ENCODE measurements at regions not wholly inside any gene's neighbourhood (a gene's known extent, or its start where the extent isn't known, plus 50 kb on each side); places are given as distances from the start of the nearest gene placed in this dataset.

DNA sequence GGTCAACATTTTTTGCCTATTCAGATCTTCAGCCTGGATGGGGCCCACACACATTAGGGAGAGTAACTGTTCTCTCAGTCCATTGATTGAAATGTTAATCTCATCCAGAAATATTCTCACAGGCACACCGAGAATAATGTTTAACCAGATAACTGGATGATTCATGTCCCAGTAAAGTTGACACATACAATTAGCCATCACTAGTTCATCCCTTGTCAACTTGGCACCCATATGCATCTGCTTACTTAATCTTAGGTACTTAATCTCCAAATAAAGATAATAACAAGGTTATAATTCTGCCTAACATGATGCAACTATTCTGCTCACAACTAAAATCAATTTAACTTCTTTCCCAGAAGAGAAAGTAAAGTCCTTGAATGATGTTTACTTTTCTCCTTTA, 502.6 kb downstream of the ADRA2A start:
- CTCF ChIA-PET: no interaction called here

More for the DNA sequence above, 502.6 kb downstream of the ADRA2A start:
- no peak overlapping the region for H3K4me3 ChIP-seq (replicated peaks in 1 of 3; ENCODE audit: insufficient read depth in 1 of 3, low read depth in 1 of 3, low read length in 3 of 3)
- no peaks in the 10 kb centered on the region for H3K36me3 ChIP-seq (ENCODE audit: control insufficient read depth in 2 of 2, extremely low read depth in 1 of 2, insufficient read depth in 2 of 2, low read length in 2 of 2)
- dilution Hi-C loops (cut with MboI; ENCODE audit: extremely low pct_ligation_motif_present, low sequenced_read_pairs): no loop called here
- no peaks in the 10 kb centered on the region for H3K79me2 ChIP-seq (ENCODE audit: control insufficient read depth, insufficient read depth, low read length)
- H3K4me1 ChIP-seq (ENCODE audit: control insufficient read depth, extremely low read depth, insufficient read depth, low read length): no peaks in the 10 kb centered on the region
- no peak overlapping the region for H3K9ac ChIP-seq (replicated peaks; ENCODE audit: extremely low read depth, insufficient read depth, low read length)
- H3K27ac ChIP-seq (ENCODE audit: insufficient read depth, low read depth, low read length): no peak overlapping the region
- DNase-seq (ENCODE audit: low read depth, low spot score) (no peak), FAIRE-seq (no peak)
- TF ChIP-seq POLR2A (IDR thresholded peaks at IDR 0.05; ENCODE audit: low read depth, low read length): no peak
- no peak for TF ChIP-seq POLR2AphosphoS5 (IDR thresholded peaks at IDR 0.05; ENCODE audit: insufficient read depth, low read depth, low read length)
- TF ChIP-seq FOS (IDR thresholded peaks at IDR 0.05; ENCODE audit: borderline replicate concordance, insufficient read depth, low read length): no peak
- no peak for TF ChIP-seq EZH2 (IDR thresholded peaks at IDR 0.05; ENCODE audit: borderline replicate concordance, low read depth, low read length, severe bottlenecking)
- TF ChIP-seq, protein P1, sequence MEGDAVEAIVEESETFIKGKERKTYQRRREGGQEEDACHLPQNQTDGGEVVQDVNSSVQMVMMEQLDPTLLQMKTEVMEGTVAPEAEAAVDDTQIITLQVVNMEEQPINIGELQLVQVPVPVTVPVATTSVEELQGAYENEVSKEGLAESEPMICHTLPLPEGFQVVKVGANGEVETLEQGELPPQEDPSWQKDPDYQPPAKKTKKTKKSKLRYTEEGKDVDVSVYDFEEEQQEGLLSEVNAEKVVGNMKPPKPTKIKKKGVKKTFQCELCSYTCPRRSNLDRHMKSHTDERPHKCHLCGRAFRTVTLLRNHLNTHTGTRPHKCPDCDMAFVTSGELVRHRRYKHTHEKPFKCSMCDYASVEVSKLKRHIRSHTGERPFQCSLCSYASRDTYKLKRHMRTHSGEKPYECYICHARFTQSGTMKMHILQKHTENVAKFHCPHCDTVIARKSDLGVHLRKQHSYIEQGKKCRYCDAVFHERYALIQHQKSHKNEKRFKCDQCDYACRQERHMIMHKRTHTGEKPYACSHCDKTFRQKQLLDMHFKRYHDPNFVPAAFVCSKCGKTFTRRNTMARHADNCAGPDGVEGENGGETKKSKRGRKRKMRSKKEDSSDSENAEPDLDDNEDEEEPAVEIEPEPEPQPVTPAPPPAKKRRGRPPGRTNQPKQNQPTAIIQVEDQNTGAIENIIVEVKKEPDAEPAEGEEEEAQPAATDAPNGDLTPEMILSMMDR (IDR thresholded peaks at IDR 0.05; ENCODE audit: extremely low read depth in 1 of 2, insufficient read depth in 1 of 2, low read depth in 1 of 2, low read length in 2 of 2): no peak
- no peak for TF ChIP-seq MYC (IDR thresholded peaks at IDR 0.05; ENCODE audit: low read depth, low read length)
- TF ChIP-seq GATA2 (IDR thresholded peaks at IDR 0.05; ENCODE audit: insufficient read depth, insufficient read length, low read depth, low read length): no peak
- no peak for TF ChIP-seq JUN (IDR thresholded peaks at IDR 0.05; ENCODE audit: borderline replicate concordance, insufficient read depth, insufficient read length, low read depth)
- TF ChIP-seq, protein P2, sequence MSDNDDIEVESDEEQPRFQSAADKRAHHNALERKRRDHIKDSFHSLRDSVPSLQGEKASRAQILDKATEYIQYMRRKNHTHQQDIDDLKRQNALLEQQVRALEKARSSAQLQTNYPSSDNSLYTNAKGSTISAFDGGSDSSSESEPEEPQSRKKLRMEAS (IDR thresholded peaks at IDR 0.05; ENCODE audit: insufficient read depth, insufficient read length): no peak
- H3K27me3 ChIP-seq (ENCODE audit: control insufficient read depth in 2 of 2, insufficient read depth in 2 of 2, low read length in 2 of 2): no peaks in the 10 kb centered on the region
- BruUV-seq (replicated peaks): no TSS peak
- no peak overlapping the region for H3K4me2 ChIP-seq (ENCODE audit: insufficient read depth, low read length)
- no peak overlapping the region for H2AFZ ChIP-seq (ENCODE audit: low read depth, low read length)
- POLR2A ChIA-PET: no interaction called here
- H4K20me1 ChIP-seq (replicated peaks; ENCODE audit: control insufficient read depth, extremely low read depth, insufficient read depth, low read length): no peaks in the 10 kb centered on the region
- no peaks in the 10 kb centered on the region for H3K9me1 ChIP-seq (replicated peaks; ENCODE audit: control insufficient read depth, extremely low read depth, insufficient read depth, low read length)
- intact Hi-C loops (cut with micrococcal nuclease): no loop called here
- H3K9me3 ChIP-seq (replicated peaks; ENCODE audit: control insufficient read depth, insufficient read depth, low read length): no peaks in the 10 kb centered on the region

All from endothelial cell of umbilical vein (primary cell).